GM12873 (cell line): ENCODE measurements at regions not wholly inside any gene's neighbourhood (a gene's known extent, or its start where the extent isn't known, plus 50 kb on each side); places are given as distances from the start of the nearest gene placed in this dataset.

Source experiments
- CTCF ChIP-seq: IDR thresholded peaks from 2 replicates; pipeline ENCODE4 v1.5.1; 2012; ENCODE audit warnings: low read depth, mild to moderate bottlenecking, moderate library complexity, low read length, control low read depth; ENCODE audit not compliant: insufficient read depth; ENCODE audit errors: missing control alignments

- TF ChIP-seq CTCF: no peak
Observed at GRCh38 chr2:183696028-183696427, 571.8 kb downstream of the NUP35 start.

- no peak for TF ChIP-seq CTCF
Observed at GRCh38 chr2:183709829-183710228, 585.6 kb downstream of the NUP35 start.

GRCh38 chr2:183718246-183718645, 594.0 kb downstream of the NUP35 start:
- no peak for TF ChIP-seq CTCF

GRCh38 chr2:183723278-183723677, 599.0 kb downstream of the NUP35 start:
- no peak for TF ChIP-seq CTCF

- TF ChIP-seq CTCF: no peak
Observed at GRCh38 chr2:183729380-183729779, 605.1 kb downstream of the NUP35 start.

- no peak for TF ChIP-seq CTCF
Observed at GRCh38 chr2:183740241-183740640, 616.0 kb downstream of the NUP35 start.

GRCh38 chr2:183752571-183752970, 628.3 kb downstream of the NUP35 start:
- TF ChIP-seq CTCF: no peak
